A673 (cell line): ENCODE measurements at regions not wholly inside any gene's neighbourhood (a gene's known extent, or its start where the extent isn't known, plus 50 kb on each side); places are given as distances from the start of the nearest gene placed in this dataset.

ENCODE experiments used
- EZH2 ChIP-seq: fragments of 200-600 bp; sonication (generic); IDR thresholded peaks from 2 replicates; pipeline ENCODE4 v1.6.1; 2017; ENCODE audit warnings: borderline replicate concordance, low read depth, mild to moderate bottlenecking, mixed read lengths, antibody characterized with exemption, low read length; ENCODE audit not compliant: poor library complexity, severe bottlenecking
- TF ChIP-seq, protein P1 (sequence below): fragments of 300-800, 200-600 bp; sonication (generic); conservative IDR thresholded peaks from 2 replicates; pipeline ENCODE4 v1.5.1; 2017; ENCODE audit warnings: low read depth, mild to moderate bottlenecking, antibody characterized with exemption, low read length, moderate library complexity, mixed read lengths

DNA sequence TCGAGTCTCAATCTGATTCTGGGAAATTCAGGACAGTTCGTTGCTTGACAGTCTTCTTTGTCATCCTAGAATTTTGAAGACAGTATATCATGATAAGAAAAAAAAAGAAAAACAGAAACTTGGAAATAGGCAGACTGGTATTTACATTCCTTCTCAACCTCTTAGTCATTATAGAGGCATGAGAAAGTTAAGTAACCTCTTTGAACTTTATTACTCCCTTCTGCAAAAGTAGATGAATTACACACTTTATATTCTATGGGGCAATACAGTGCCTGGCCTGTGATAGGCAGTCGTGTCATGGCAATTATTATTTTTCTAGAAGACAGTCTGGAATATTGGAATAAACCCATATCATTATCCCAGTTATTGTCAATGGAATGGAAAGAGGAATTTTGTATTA, 828.9 kb downstream of the TLR4 start:
- TF ChIP-seq EZH2: no peak
- TF ChIP-seq, protein P1, sequence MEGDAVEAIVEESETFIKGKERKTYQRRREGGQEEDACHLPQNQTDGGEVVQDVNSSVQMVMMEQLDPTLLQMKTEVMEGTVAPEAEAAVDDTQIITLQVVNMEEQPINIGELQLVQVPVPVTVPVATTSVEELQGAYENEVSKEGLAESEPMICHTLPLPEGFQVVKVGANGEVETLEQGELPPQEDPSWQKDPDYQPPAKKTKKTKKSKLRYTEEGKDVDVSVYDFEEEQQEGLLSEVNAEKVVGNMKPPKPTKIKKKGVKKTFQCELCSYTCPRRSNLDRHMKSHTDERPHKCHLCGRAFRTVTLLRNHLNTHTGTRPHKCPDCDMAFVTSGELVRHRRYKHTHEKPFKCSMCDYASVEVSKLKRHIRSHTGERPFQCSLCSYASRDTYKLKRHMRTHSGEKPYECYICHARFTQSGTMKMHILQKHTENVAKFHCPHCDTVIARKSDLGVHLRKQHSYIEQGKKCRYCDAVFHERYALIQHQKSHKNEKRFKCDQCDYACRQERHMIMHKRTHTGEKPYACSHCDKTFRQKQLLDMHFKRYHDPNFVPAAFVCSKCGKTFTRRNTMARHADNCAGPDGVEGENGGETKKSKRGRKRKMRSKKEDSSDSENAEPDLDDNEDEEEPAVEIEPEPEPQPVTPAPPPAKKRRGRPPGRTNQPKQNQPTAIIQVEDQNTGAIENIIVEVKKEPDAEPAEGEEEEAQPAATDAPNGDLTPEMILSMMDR: no peak
